ENCODE measurements at regions not wholly inside any gene's neighbourhood (a gene's known extent, or its start where the extent isn't known, plus 50 kb on each side); places are given as distances from the start of the nearest gene placed in this dataset.

DNA sequence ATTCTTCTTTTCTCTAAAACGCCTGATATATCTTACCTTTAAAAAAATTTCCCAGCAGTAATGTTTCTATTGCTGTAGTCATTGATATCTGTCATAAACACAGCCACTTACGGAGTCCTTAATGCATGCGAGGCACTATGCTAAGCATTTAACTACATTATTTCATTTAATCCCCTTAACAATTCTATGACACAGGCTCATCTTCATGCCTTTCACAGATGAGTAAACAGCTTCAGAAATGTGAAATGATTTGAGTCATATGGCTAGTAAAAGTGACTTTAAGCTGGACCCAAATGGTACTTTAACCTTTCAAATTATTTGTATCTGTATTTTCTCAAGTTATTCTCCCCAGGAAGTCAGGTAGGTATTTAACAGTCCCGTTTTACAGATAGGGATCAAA lies 125.1 kb upstream of the FGGY start:
- H4K20me1 ChIP-seq (replicated peaks; ENCODE audit: control insufficient read depth, insufficient read depth, low read length), result no peaks in the 10 kb centered on the region
- no peak for TF ChIP-seq ZEB2 (IDR thresholded peaks at IDR 0.05)
- TF ChIP-seq, protein P1, sequence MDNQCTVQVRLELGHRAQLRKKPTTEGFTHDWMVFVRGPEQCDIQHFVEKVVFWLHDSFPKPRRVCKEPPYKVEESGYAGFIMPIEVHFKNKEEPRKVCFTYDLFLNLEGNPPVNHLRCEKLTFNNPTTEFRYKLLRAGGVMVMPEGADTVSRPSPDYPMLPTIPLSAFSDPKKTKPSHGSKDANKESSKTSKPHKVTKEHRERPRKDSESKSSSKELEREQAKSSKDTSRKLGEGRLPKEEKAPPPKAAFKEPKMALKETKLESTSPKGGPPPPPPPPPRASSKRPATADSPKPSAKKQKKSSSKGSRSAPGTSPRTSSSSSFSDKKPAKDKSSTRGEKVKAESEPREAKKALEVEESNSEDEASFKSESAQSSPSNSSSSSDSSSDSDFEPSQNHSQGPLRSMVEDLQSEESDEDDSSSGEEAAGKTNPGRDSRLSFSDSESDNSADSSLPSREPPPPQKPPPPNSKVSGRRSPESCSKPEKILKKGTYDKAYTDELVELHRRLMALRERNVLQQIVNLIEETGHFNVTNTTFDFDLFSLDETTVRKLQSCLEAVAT (IDR thresholded peaks at IDR 0.05), result no peak
- TF ChIP-seq CREM (IDR thresholded peaks at IDR 0.05; ENCODE audit: low read depth), result no peak
- no peak for TF ChIP-seq HDAC8 (tag; IDR thresholded peaks at IDR 0.05)
- TF ChIP-seq EHMT2 (IDR thresholded peaks at IDR 0.05), result no peak
- no peak for TF ChIP-seq ZNF780A (CRISPR knock-in tag; IDR thresholded peaks at IDR 0.05)
- no peak for TF ChIP-seq CBFB (CRISPR knock-in tag; IDR thresholded peaks at IDR 0.05)
- TF ChIP-seq EZH2 (IDR thresholded peaks at IDR 0.05; ENCODE audit: borderline replicate concordance, low read depth, low read length), result no peak
- TF ChIP-seq CBX8 (IDR thresholded peaks at IDR 0.05; ENCODE audit: borderline replicate concordance, extremely low read depth, low read depth, low read length, poor library complexity, severe bottlenecking), result no peak
- TF ChIP-seq ZNF175 (CRISPR knock-in tag; IDR thresholded peaks at IDR 0.05; ENCODE audit: low read depth), result no peak
- ATAC-seq (no peak), DNase-seq (ENCODE audit: extremely low read depth in 1 of 4, low spot score in 3 of 4) (no peak), FAIRE-seq (no peak)
- no peak overlapping the region for H3K27ac ChIP-seq (ENCODE audit: extremely low read depth, low read depth, low read length)
- 2% methylated on average over 4 of the region's 4 CpGs for WGBS (ENCODE audit: insufficient coverage, low coverage, missing lambda C conversion rate)
- H3K27me3 ChIP-seq (ENCODE audit: control insufficient read depth in 2 of 2, insufficient read depth in 2 of 2, low read length in 2 of 2), result 0 out of 5 replicates have a peak, but pooled peaks cover 0 to 4% of the 10 kb centered on the region in 2 experiments
- H3K9me3 ChIP-seq (replicated peaks; ENCODE audit: control insufficient read depth, insufficient read depth, low read depth, low read length), result no peaks in the 10 kb centered on the region
- in situ Hi-C loops (cut with MboI) (no loop called here), intact Hi-C loops (cut with micrococcal nuclease) (no loop called here)
- BruUV-seq (replicated peaks), result no TSS peak
- CTCF ChIA-PET (ENCODE audit: low intra/inter-chr PET ratio), result no interaction called here
- no peak overlapping the region for H3K9ac ChIP-seq (ENCODE audit: insufficient read depth in 1 of 2, low read depth in 2 of 2, low read length in 2 of 2)
- no peaks in the 10 kb centered on the region for H3K36me3 ChIP-seq (ENCODE audit: control insufficient read depth, insufficient read depth, low read length)
- H3K9me1 ChIP-seq (ENCODE audit: control insufficient read depth, insufficient read depth, low read length), result no peaks in the 10 kb centered on the region
- no peaks in the 10 kb centered on the region for H3K4me1 ChIP-seq (replicated peaks in 1 of 2; ENCODE audit: control insufficient read depth in 2 of 2, insufficient read depth in 2 of 2, low read length in 2 of 2)
- POLR2A ChIA-PET, result no interaction called here
- H3K4me3 ChIP-seq, result no peak overlapping the region
- H3K79me2 ChIP-seq (ENCODE audit: control insufficient read depth, insufficient read depth, low read length), result no peaks in the 10 kb centered on the region
- H2AFZ ChIP-seq (ENCODE audit: low read depth, low read length), result no peak overlapping the region
- no peak overlapping the region for H3K4me2 ChIP-seq (ENCODE audit: insufficient read depth, low read length)
